WERI-Rb-1 (cell line): ENCODE measurements at regions not wholly inside any gene's neighbourhood (a gene's known extent, or its start where the extent isn't known, plus 50 kb on each side); places are given as distances from the start of the nearest gene placed in this dataset.

ENCODE experiments used
- DNase-seq: peaks from one replicate; pipeline ENCODE4 v3.0.0-alpha.2; 2020
- H3K27ac ChIP-seq: fragments of 250-450 bp; sonication (Bioruptor Pico); 2 replicates; pipeline ENCODE4 v1.5.1; 2020; ENCODE audit warnings: mild to moderate bottlenecking, moderate library complexity
- H3K27me3 ChIP-seq: fragments of 250-450 bp; sonication (Bioruptor Pico); 2 replicates; pipeline ENCODE4 v1.5.1; 2021; ENCODE audit warnings: mild to moderate bottlenecking, low read depth, moderate library complexity; ENCODE audit not compliant: insufficient read depth, severe bottlenecking
- H3K36me3 ChIP-seq: fragments of 250-450 bp; sonication (Bioruptor Pico); 2 replicates; pipeline ENCODE4 v1.5.1; 2020; ENCODE audit warnings: mild to moderate bottlenecking, moderate library complexity
- H3K4me3 ChIP-seq: 2 replicates; pipeline ENCODE4 v1.5.1; 2011; ENCODE audit warnings: low read depth, mild to moderate bottlenecking, control low read depth, low read length
- H3K9me3 ChIP-seq: fragments of 250-450 bp; sonication (Bioruptor Pico); 2 replicates; pipeline ENCODE4 v1.5.1; 2021; ENCODE audit warnings: mild to moderate bottlenecking, moderate library complexity; ENCODE audit not compliant: severe bottlenecking
- TF ChIP-seq, protein P1 (sequence below): IDR thresholded peaks from 2 replicates; pipeline ENCODE4 v1.5.1; 2011; ENCODE audit warnings: low read depth, mild to moderate bottlenecking, control low read depth, inconsistent platforms, low read length

DNA sequence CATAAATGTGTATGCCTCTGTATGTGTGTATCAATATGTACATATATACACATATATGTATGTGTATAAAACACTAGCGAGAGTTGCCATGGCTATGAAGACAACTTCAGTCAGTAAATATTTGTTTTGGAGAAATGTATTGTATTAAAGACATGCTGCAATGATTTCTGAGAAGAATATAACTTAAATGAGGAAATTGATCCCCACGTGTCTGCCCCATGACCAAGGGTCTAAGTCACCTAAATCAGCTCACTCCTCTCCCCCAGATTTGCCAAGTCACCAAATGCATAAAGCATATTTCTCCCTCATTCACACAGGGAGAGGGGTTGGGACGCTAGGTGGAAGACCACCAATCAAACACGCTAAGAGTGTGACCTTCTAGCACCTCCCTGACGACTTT, 58.3 kb upstream of the LYST start:
- no peaks in the 10 kb centered on the region for H3K9me3 ChIP-seq
- no peaks in the 10 kb centered on the region for H3K27me3 ChIP-seq
- no peak for DNase-seq
- no peaks in the 10 kb centered on the region for H3K36me3 ChIP-seq
- no peak overlapping the region for H3K27ac ChIP-seq
- TF ChIP-seq, protein P1, sequence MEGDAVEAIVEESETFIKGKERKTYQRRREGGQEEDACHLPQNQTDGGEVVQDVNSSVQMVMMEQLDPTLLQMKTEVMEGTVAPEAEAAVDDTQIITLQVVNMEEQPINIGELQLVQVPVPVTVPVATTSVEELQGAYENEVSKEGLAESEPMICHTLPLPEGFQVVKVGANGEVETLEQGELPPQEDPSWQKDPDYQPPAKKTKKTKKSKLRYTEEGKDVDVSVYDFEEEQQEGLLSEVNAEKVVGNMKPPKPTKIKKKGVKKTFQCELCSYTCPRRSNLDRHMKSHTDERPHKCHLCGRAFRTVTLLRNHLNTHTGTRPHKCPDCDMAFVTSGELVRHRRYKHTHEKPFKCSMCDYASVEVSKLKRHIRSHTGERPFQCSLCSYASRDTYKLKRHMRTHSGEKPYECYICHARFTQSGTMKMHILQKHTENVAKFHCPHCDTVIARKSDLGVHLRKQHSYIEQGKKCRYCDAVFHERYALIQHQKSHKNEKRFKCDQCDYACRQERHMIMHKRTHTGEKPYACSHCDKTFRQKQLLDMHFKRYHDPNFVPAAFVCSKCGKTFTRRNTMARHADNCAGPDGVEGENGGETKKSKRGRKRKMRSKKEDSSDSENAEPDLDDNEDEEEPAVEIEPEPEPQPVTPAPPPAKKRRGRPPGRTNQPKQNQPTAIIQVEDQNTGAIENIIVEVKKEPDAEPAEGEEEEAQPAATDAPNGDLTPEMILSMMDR, result no peak
- no peak overlapping the region for H3K4me3 ChIP-seq

DNA sequence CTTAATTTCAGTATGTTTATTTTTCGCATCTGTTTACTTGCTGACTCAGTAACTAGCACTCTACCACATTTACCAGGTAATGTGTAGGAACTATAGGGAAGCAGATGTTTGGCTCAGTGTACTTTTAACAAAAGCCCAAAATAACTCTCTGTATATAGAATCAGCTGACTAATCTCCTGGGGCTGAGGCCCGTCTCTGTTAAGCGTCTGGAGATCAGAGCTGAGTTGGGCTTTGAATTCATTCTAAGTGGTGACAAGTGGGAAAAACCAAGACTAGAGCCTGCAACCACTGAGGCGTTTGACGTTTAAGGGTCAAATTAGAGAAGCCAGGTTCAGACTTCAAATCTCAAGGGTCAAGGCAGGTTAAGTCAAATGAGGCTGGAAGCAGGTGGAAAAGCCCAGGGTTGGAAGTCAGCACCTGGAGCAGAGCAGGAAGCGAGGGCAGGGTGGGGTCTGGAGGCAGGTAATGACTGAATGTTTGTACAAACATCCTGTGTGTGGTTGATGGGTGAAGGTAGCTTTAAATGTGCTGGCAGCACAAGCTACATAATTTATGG, 56.8 kb upstream of the LYST start:
- peak; percentile 39 for DNase-seq
- TF ChIP-seq, protein P1, result no peak
- H3K4me3 ChIP-seq, result no peak overlapping the region
- H3K27ac ChIP-seq, result no peak overlapping the region
- H3K27me3 ChIP-seq, result no peaks in the 10 kb centered on the region
- H3K9me3 ChIP-seq, result no peaks in the 10 kb centered on the region
- H3K36me3 ChIP-seq, result no peaks in the 10 kb centered on the region

DNA sequence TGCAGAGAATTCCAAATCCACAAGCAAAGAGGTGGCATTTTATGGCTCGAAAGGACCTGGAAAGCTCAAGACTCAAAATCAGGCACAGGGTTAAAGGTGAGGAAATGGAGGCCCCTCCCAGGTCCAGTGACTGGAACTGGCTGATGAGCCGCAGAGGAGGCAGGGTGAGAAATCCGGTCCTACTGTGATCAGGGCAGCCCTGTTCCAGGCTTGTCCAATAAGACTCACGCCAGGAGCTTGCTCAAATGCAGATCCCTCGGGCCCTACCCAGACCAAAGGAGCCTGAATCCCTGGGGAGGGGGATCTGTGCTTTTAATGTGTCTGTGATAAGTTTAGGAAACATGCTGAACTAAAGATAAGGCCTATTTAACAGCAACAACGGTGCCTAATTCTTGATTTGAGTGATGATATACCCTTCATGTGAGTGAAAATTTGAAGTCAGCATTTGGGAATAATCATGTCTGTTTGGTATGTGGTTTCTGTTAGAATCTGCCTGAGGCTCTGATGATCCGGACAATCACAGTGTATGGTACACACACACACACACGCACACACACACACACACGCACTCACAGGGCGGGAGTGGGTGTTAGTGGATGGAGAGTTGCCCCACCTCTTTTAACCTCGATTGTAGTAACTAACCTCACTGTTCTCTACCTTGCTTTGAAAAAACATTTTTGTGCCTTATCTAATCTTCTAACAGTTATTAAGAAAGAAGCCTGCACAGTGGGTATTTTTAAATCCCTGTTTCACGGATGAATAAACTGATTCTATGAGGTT, 54.1 kb upstream of the LYST start:
- no peak overlapping the region for H3K27ac ChIP-seq
- H3K9me3 ChIP-seq, result no peaks in the 10 kb centered on the region
- no peaks in the 10 kb centered on the region for H3K36me3 ChIP-seq
- H3K4me3 ChIP-seq, result no peak overlapping the region
- no peaks in the 10 kb centered on the region for H3K27me3 ChIP-seq
- TF ChIP-seq, protein P1, result no peak
- peak; percentile 33 for DNase-seq

DNA sequence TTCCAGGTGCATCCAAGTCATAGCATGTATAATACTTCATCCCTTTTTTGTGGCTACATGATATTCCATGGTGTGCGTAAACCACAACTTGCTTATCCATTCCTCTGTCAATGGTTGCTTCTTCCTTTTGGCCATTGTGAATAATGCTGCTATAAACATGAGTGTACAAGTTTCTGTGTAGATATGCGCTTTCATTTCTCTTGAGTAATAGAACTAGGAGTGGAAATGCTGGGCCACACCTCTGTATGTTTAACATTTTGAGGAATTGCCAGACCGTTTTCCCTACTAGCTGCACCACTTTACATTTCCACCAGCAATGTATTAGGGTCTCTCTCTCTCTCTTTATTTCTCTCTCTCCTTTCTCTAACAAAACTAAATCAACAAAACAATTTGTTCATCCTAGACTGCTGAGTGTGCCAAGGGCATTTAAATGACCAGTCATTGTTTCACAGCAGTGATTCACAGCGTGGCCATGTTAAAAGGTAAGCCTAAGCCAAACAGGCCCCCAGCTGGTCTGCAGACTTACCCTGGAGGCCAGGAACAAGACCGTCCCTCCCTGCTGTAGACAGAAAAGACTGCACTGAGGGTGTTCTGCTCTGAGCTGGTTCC, 53.2 kb upstream of the LYST start:
- DNase-seq, result peak; percentile 57
- Histone ChIP-seq H3K36me3 (no peaks in the 10 kb centered on the region), H3K27ac (peak overlapping the region; percentile 13; the same call in 1 of the 2 replicates), H3K4me3 (no peak overlapping the region), H3K9me3 (no peaks in the 10 kb centered on the region), H3K27me3 (no peaks in the 10 kb centered on the region)
- TF ChIP-seq, protein P1, result no peak

DNA sequence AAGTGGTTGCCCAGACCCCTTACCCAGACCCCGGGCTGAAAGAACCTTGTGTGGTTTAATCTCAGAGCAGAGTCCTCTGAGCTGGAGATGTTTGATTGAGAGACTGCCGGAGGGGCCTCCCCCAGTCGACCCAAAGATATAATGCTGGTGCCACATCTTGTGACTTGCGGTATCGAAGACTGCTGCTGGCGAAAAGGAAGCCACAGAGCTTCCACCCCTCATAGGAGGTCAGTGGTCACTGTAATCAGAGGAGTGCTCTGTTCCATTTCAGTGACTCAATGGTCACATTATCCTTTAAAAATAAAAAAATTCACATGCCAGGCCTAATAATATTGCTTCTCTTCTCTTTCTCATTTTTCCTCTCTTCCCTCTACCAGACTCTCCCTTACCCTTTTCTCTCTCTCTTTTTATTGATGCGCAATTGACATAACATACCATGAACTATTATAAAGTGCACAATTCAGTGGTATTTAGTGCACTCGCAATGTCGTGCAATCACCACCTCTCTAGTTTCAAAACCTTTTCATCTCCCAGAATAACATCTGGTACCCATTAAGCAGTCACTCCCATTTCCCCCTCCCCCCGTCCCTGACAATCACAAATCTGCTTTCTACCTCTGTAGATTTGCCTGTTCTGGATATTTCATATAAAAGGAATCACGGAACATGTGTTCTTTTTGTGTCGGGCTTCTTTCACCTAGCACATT, 52.6 kb upstream of the LYST start:
- Histone ChIP-seq H3K9me3 (no peaks in the 10 kb centered on the region), H3K27ac (no peak overlapping the region; the same call in 1 of the 2 replicates), H3K27me3 (no peaks in the 10 kb centered on the region), H3K36me3 (no peaks in the 10 kb centered on the region), H3K4me3 (no peak overlapping the region)
- DNase-seq, result no peak
- TF ChIP-seq, protein P1, result no peak
